DMS153 treated with DMSO at 0.1 percent for 48 hours (cell line): ENCODE measurements at regions not wholly inside any gene's neighbourhood (a gene's known extent, or its start where the extent isn't known, plus 50 kb on each side); places are given as distances from the start of the nearest gene placed in this dataset.
"Not testable (repeated sequence)": the region's sequence is repeated elsewhere in the genome, so short reads cannot be mapped to it uniquely, and the experiment has no call there.

Experiments
- DNase-seq: peaks from one replicate; lab custom pipeline; 2025; ENCODE audit not compliant: unreplicated experiment; lab: John Stamatoyannopoulos, UW

- DNase-seq = no peak
Measured at GRCh38 chr6:103456652-103457051, 1403.1 kb downstream of the HACE1 start.

- no peak for DNase-seq
Measured at GRCh38 chr6:103455275-103455674, 1404.4 kb downstream of the HACE1 start.

- no peak for DNase-seq
Measured at GRCh38 chr6:103409475-103409874, 1450.2 kb downstream of the HACE1 start.

- DNase-seq = no peak
Measured at GRCh38 chr6:103405321-103405720, 1454.4 kb downstream of the HACE1 start.

- no peak for DNase-seq
Measured at GRCh38 chr6:103404799-103405198, 1454.9 kb downstream of the HACE1 start.

- no peak for DNase-seq
Measured at GRCh38 chr6:103396768-103397167, 1463.0 kb downstream of the HACE1 start.

- DNase-seq = no peak
Measured at GRCh38 chr6:103379272-103379671, 1480.4 kb downstream of the HACE1 start.

GRCh38 chr6:103367212-103367611 is 1492.5 kb downstream of the HACE1 start:
- DNase-seq = no peak

- no peak for DNase-seq
Measured at GRCh38 chr6:103356531-103356930, 1503.2 kb downstream of the HACE1 start.

- no peak for DNase-seq
Measured at GRCh38 chr6:103344554-103345163, 1515.1 kb downstream of the HACE1 start.

GRCh38 chr6:103335412-103335811 is 1524.3 kb downstream of the HACE1 start:
- DNase-seq = no peak

GRCh38 chr6:103326760-103327757 is 1532.7 kb downstream of the HACE1 start:
- no peak for DNase-seq

GRCh38 chr6:103313432-103313831 is 1546.3 kb downstream of the HACE1 start:
- no peak for DNase-seq

GRCh38 chr6:103294376-103294775 is 1565.3 kb downstream of the HACE1 start:
- not testable (repeated sequence) for DNase-seq

GRCh38 chr6:103284835-103285234 is 1574.9 kb downstream of the HACE1 start:
- no peak for DNase-seq

GRCh38 chr6:103280417-103280816 is 1579.3 kb downstream of the HACE1 start:
- no peak for DNase-seq

- DNase-seq = no peak
Measured at GRCh38 chr6:103277936-103278335, 1581.8 kb downstream of the HACE1 start.

- peak; percentile 11 for DNase-seq
Measured at GRCh38 chr6:103273048-103273447, 1586.7 kb downstream of the HACE1 start.

GRCh38 chr6:103269581-103269980 is 1590.1 kb downstream of the HACE1 start:
- DNase-seq = no peak

- no peak for DNase-seq
Measured at GRCh38 chr6:103268335-103268734, 1591.4 kb downstream of the HACE1 start.

- DNase-seq = no peak
Measured at GRCh38 chr6:103264020-103264419, 1595.7 kb downstream of the HACE1 start.

- DNase-seq = no peak
Measured at GRCh38 chr6:103255132-103255531, 1604.6 kb downstream of the HACE1 start.
